OCI-LY1 (cell line): ENCODE measurements at regions not wholly inside any gene's neighbourhood (a gene's known extent, or its start where the extent isn't known, plus 50 kb on each side); places are given as distances from the start of the nearest gene placed in this dataset.

Source experiments
- H2AFZ ChIP-seq: fragments of 200-600 bp; sonication (generic), shearing (Covaris generic); 2 replicates; pipeline ENCODE4 v1.6.0; 2014; ENCODE audit warnings: antibody characterized with exemption, mild to moderate bottlenecking, low read length
- H3F3A ChIP-seq: fragments of 200-600 bp; sonication (generic), shearing (Covaris generic); 2 replicates; pipeline ENCODE4 v1.6.0; 2014; ENCODE audit warnings: mild to moderate bottlenecking, antibody characterized with exemption, low read length, moderate library complexity; ENCODE audit not compliant: insufficient read depth
- H3K27ac ChIP-seq: fragments of 200-600 bp; sonication (generic); 2 replicates; pipeline ENCODE4 v1.5.1; 2014; ENCODE audit warnings: low read length, mixed run types, mild to moderate bottlenecking, low read depth; ENCODE audit not compliant: poor library complexity, severe bottlenecking
- H3K27me3 ChIP-seq: fragments of 200-600 bp; sonication (generic); 2 replicates; pipeline ENCODE4 v1.6.0; 2014; ENCODE audit warnings: antibody characterized with exemption, mild to moderate bottlenecking, low read length, moderate library complexity; ENCODE audit not compliant: insufficient read depth
- H3K36me3 ChIP-seq: fragments of 200-600 bp; sonication (generic); 2 replicates; pipeline ENCODE4 v1.6.1; 2014; ENCODE audit warnings: mild to moderate bottlenecking, antibody characterized with exemption, low read length, moderate library complexity, mixed read lengths; ENCODE audit not compliant: insufficient read depth
- H3K4me1 ChIP-seq: fragments of 200-600 bp; sonication (generic); 2 replicates; pipeline ENCODE4 v1.5.1; 2014; ENCODE audit warnings: mild to moderate bottlenecking, low read length, moderate library complexity; ENCODE audit not compliant: insufficient read depth, severe bottlenecking
- H3K4me2 ChIP-seq: fragments of 200-600 bp; sonication (generic), shearing (Covaris generic); 2 replicates; pipeline ENCODE4 v1.6.1; 2014; ENCODE audit warnings: low read length
- H3K4me3 ChIP-seq: fragments of 200-600 bp; sonication (generic); 2 replicates; pipeline ENCODE4 v1.5.1; 2014; ENCODE audit warnings: low read length, low read depth, mild to moderate bottlenecking, mixed read lengths; ENCODE audit not compliant: poor library complexity, severe bottlenecking
- H3K79me2 ChIP-seq: fragments of 200-600 bp; shearing (Covaris generic); 2 replicates; pipeline ENCODE4 v1.6.1; 2016; ENCODE audit warnings: mixed run types, low read length, mixed read lengths; ENCODE audit not compliant: insufficient read depth
- H3K9ac ChIP-seq: fragments of 200-600 bp; sonication (generic), shearing (Covaris generic); 2 replicates; pipeline ENCODE4 v1.6.1; 2014; ENCODE audit warnings: mild to moderate bottlenecking, low read length, mixed read lengths
- H3K9me2 ChIP-seq: fragments of 200-600 bp; sonication (generic), shearing (Covaris generic); 2 replicates; pipeline ENCODE4 v1.6.1; 2014; ENCODE audit warnings: low read depth, mild to moderate bottlenecking, low read length, mixed read lengths
- H3K9me3 ChIP-seq: fragments of 200-600 bp; shearing (Covaris generic); 2 replicates; pipeline ENCODE4 v1.6.1; 2014; ENCODE audit warnings: low read length, mixed read lengths
- H4K20me1 ChIP-seq: fragments of 200-600 bp; sonication (generic), shearing (Covaris generic); 2 replicates; pipeline ENCODE4 v1.6.0; 2016; ENCODE audit warnings: mild to moderate bottlenecking, low read length; ENCODE audit not compliant: insufficient read depth
- CTCF ChIP-seq: fragments of 200-600 bp; sonication (generic), shearing (Covaris generic); IDR thresholded peaks from 2 replicates; pipeline ENCODE4 v1.5.1; 2017; ENCODE audit warnings: mild to moderate bottlenecking, antibody characterized with exemption, low read length, moderate library complexity, mixed read lengths
- EZH2 ChIP-seq: fragments of 200-600 bp; sonication (generic), shearing (Covaris generic); IDR thresholded peaks from 2 replicates; pipeline ENCODE4 v1.8.0; 2017; ENCODE audit warnings: borderline replicate concordance, mixed run types, mild to moderate bottlenecking, antibody characterized with exemption, low read length, moderate library complexity, mixed read lengths

DNA sequence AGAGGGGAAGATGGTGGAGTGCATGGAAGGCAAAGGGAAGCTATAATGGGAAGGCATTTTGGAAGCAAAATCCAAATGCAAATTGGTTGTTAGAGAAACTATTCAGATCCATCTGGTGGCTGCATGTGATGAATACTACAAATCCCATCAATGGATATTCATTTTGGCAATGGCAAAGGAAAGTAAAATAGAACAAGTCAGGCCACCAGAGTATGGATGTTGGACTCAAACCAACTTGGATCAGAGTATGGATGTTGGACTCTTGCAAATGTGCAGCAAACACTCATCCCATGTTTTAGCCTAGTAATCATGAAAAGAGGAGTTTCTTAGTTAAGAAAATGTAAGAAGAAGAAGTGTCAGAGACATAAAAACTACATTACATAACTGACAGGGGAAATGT, 289.6 kb upstream of the DAB1 start:
- H3K27me3 ChIP-seq: no peaks in the 10 kb centered on the region
- no peak overlapping the region for H3K4me2 ChIP-seq
- H3K9ac ChIP-seq: no peak overlapping the region
- TF ChIP-seq EZH2 (no peak), CTCF (no peak)
- H3K79me2 ChIP-seq: no peaks in the 10 kb centered on the region
- no peaks in the 10 kb centered on the region for H3K4me1 ChIP-seq
- H3K27ac ChIP-seq: no peak overlapping the region
- no peaks in the 10 kb centered on the region for H3F3A ChIP-seq
- H3K9me3 ChIP-seq: no peaks in the 10 kb centered on the region
- no peaks in the 10 kb centered on the region for H3K9me2 ChIP-seq
- no peak overlapping the region for H2AFZ ChIP-seq
- no peaks in the 10 kb centered on the region for H3K36me3 ChIP-seq
- H3K4me3 ChIP-seq: no peak overlapping the region
- no peaks in the 10 kb centered on the region for H4K20me1 ChIP-seq

- Histone ChIP-seq H3K9me2 (no peaks in the 10 kb centered on the region), H3K4me1 (no peaks in the 10 kb centered on the region), H3K4me2 (no peak overlapping the region), H3K4me3 (no peak overlapping the region), H3F3A (no peaks in the 10 kb centered on the region), H3K36me3 (no peaks in the 10 kb centered on the region), H3K27me3 (no peaks in the 10 kb centered on the region), H3K9ac (no peak overlapping the region), H3K79me2 (no peaks in the 10 kb centered on the region), H3K9me3 (no peaks in the 10 kb centered on the region), H2AFZ (no peak overlapping the region), H3K27ac (no peak overlapping the region), H4K20me1 (no peaks in the 10 kb centered on the region)
- TF ChIP-seq CTCF: no peak
- no peak for TF ChIP-seq EZH2
These were observed 289.0 kb upstream of the DAB1 start for GRCh38 chr1:57712846-57713245.

DNA sequence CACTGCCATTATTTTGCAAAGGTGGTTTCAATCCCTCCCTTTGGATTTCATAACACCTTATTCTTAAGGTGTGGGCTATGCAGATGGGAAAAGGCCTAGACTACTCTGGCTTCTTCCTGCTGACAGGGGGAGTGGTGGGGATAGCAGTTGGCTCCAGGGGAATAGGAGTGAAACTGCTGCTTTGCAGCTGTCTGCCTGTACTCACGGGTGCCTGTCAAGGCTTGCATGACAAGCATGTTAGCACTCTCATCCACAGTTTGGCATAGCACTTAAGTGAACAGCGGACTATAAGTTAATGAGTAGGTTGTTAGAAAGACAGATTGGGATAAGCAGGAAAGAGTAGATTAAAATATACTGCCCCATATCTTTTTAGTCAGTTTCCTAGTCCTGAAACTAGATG, 287.5 kb upstream of the DAB1 start:
- no peaks in the 10 kb centered on the region for H3K9me2 ChIP-seq
- no peak overlapping the region for H2AFZ ChIP-seq
- no peaks in the 10 kb centered on the region for H3K27me3 ChIP-seq
- no peaks in the 10 kb centered on the region for H3K79me2 ChIP-seq
- no peaks in the 10 kb centered on the region for H3K36me3 ChIP-seq
- H3K4me3 ChIP-seq: no peak overlapping the region
- no peaks in the 10 kb centered on the region for H4K20me1 ChIP-seq
- no peak overlapping the region for H3K4me2 ChIP-seq
- no peaks in the 10 kb centered on the region for H3K4me1 ChIP-seq
- TF ChIP-seq EZH2 (no peak), CTCF (no peak)
- H3K27ac ChIP-seq: no peak overlapping the region
- H3K9me3 ChIP-seq: no peaks in the 10 kb centered on the region
- H3F3A ChIP-seq: no peaks in the 10 kb centered on the region
- no peak overlapping the region for H3K9ac ChIP-seq

GRCh38 chr1:57707631-57708030, 283.8 kb upstream of the DAB1 start:
- no peak overlapping the region for H3K4me2 ChIP-seq
- H3K4me1 ChIP-seq: no peaks in the 10 kb centered on the region
- H3K36me3 ChIP-seq: no peaks in the 10 kb centered on the region
- H3K9ac ChIP-seq: no peak overlapping the region
- H3K79me2 ChIP-seq: no peaks in the 10 kb centered on the region
- H3F3A ChIP-seq: no peaks in the 10 kb centered on the region
- no peaks in the 10 kb centered on the region for H3K27me3 ChIP-seq
- H3K9me2 ChIP-seq: no peaks in the 10 kb centered on the region
- no peak for TF ChIP-seq CTCF
- no peak for TF ChIP-seq EZH2
- H2AFZ ChIP-seq: no peak overlapping the region
- no peak overlapping the region for H3K27ac ChIP-seq
- H4K20me1 ChIP-seq: no peaks in the 10 kb centered on the region
- no peaks in the 10 kb centered on the region for H3K9me3 ChIP-seq
- H3K4me3 ChIP-seq: no peak overlapping the region
